SK-N-SH (cell line): ENCODE measurements at regions not wholly inside any gene's neighbourhood (a gene's known extent, or its start where the extent isn't known, plus 50 kb on each side); places are given as distances from the start of the nearest gene placed in this dataset.

Experiments
- CTCF ChIA-PET: fragments of 300-600, 350-600 bp; formaldehyde crosslinking; extraction: SDS; loops from one replicate; lab custom pipeline; 2021; lab: Yijun Ruan, JAX
- POLR2A ChIA-PET: fragments of 350-600 bp; sonication (Branson Sonifier 250); formaldehyde crosslinking; extraction: SDS; loops from one replicate; lab custom pipeline; 2020; ENCODE audit warnings: antibody characterized with exemption, inconsistent platforms; lab: Yijun Ruan, JAX
- DNase-seq: peaks from one replicate; pipeline ENCODE4 v3.0.0; 2012
- H2AFZ ChIP-seq: fragments of 200-600 bp; sonication (generic); 2 replicates; pipeline ENCODE4 v1.8.1; 2016; ENCODE audit warnings: antibody characterized with exemption, mild to moderate bottlenecking, low read depth
- H3F3A ChIP-seq: fragments of 200-600 bp; sonication (generic); replicated peaks from 2 replicates; pipeline ENCODE3; 2016; ENCODE audit warnings: antibody characterized with exemption, mild to moderate bottlenecking; ENCODE audit not compliant: insufficient read depth
- H3K27ac ChIP-seq, 2 experiments: fragments of 200-500 bp in 1 of 2; fragments of 200-600 bp in 1 of 2; sonication (Bioruptor generic) in 1 of 2; sonication (generic), shearing (Covaris generic) in 1 of 2; 2 replicates each; pipeline versions ENCODE4 v1.5.1 to v1.6.1; 2014 to 2016; ENCODE audit warnings: low read depth in 2 of 2, inconsistent platforms in 1 of 2, low read length in 1 of 2, mild to moderate bottlenecking in 1 of 2, mixed read lengths in 1 of 2
- H3K27me3 ChIP-seq: fragments of 200-600 bp; sonication (generic), shearing (Covaris generic); 2 replicates; pipeline ENCODE4 v1.6.1; 2016; ENCODE audit warnings: mixed run types; ENCODE audit not compliant: insufficient read depth
- H3K36me3 ChIP-seq, 2 experiments: fragments of 200-500 bp in 1 of 2; fragments of 200-600 bp in 1 of 2; sonication (Bioruptor generic) in 1 of 2; sonication (generic) in 1 of 2; replicated peaks in 1 of 2; 2 replicates each; pipeline versions ENCODE3 to v1.5.1; 2014 to 2016; ENCODE audit warnings: low read length in 1 of 2, mild to moderate bottlenecking in 1 of 2; ENCODE audit not compliant: insufficient read depth in 2 of 2, control insufficient read depth in 1 of 2
- H3K4me1 ChIP-seq, 2 experiments: fragments of 200-500 bp in 1 of 2; fragments of 200-600 bp in 1 of 2; sonication (Bioruptor generic) in 1 of 2; sonication (generic), shearing (Covaris generic) in 1 of 2; 2 replicates each; pipeline versions ENCODE4 v1.5.1 to v1.6.1; 2014 to 2016; ENCODE audit warnings: low read depth in 1 of 2, low read length in 1 of 2, mixed run types in 1 of 2; ENCODE audit not compliant: insufficient read depth in 2 of 2, control insufficient read depth in 1 of 2
- H3K4me2 ChIP-seq: fragments of 200-600 bp; sonication (generic), shearing (Covaris generic); 2 replicates; pipeline ENCODE4 v1.6.1; 2017; ENCODE audit warnings: mixed run types
- H3K4me3 ChIP-seq, 2 experiments: fragments of 200-500 bp in 1 of 2; fragments of 200-600 bp in 1 of 2; sonication (Bioruptor generic) in 1 of 2; sonication (generic), shearing (Covaris generic) in 1 of 2; 2 replicates each; pipeline versions ENCODE4 v1.5.1 to v1.8.1; 2014 to 2016; ENCODE audit warnings: low read depth in 2 of 2, inconsistent platforms in 1 of 2, low read length in 1 of 2, mild to moderate bottlenecking in 1 of 2, mixed read lengths in 1 of 2, moderate library complexity in 1 of 2
- H3K79me2 ChIP-seq: fragments of 200-600 bp; sonication (generic); 2 replicates; pipeline ENCODE4 v1.8.1; 2017; ENCODE audit warnings: mild to moderate bottlenecking; ENCODE audit not compliant: insufficient read depth
- H3K9ac ChIP-seq: fragments of 200-600 bp; sonication (generic); 2 replicates; pipeline ENCODE4 v1.6.1; 2017; ENCODE audit warnings: mixed run types
- H3K9me2 ChIP-seq: fragments of 200-600 bp; sonication (generic); 2 replicates; pipeline ENCODE4 v1.6.1; 2017; ENCODE audit warnings: mixed run types
- H3K9me3 ChIP-seq: fragments of 200-600 bp; sonication (generic); 2 replicates; pipeline ENCODE4 v1.6.1; 2017; ENCODE audit warnings: mixed run types, mild to moderate bottlenecking, moderate library complexity
- H4K20me1 ChIP-seq: fragments of 200-600 bp; sonication (generic); 2 replicates; pipeline ENCODE4 v1.6.1; 2017; ENCODE audit warnings: mild to moderate bottlenecking, mixed run types; ENCODE audit not compliant: insufficient read depth
- EZH2phosphoT487 ChIP-seq: fragments of 200-600 bp; sonication (generic); IDR thresholded peaks from 2 replicates; pipeline ENCODE4 v1.6.1; 2017; ENCODE audit warnings: low read depth, mixed run types, mild to moderate bottlenecking, antibody characterized with exemption, moderate library complexity, borderline replicate concordance
- FOSL2 ChIP-seq: IDR thresholded peaks from 2 replicates; pipeline ENCODE4 v1.4.0; 2012; ENCODE audit warnings: low read depth, mild to moderate bottlenecking, moderate library complexity, borderline replicate concordance
- FOXJ3 ChIP-seq: sonication (generic); formaldehyde crosslinking; IDR thresholded peaks from 2 replicates; pipeline ENCODE4 v1.5.1; 2020; ENCODE audit warnings: mild to moderate bottlenecking, missing genetic modification reagents
- JUND ChIP-seq: IDR thresholded peaks from 2 replicates; pipeline ENCODE4 v1.4.0; 2012
- MEF2A ChIP-seq: IDR thresholded peaks from 2 replicates; pipeline ENCODE4 v1.4.0; 2012; ENCODE audit warnings: low read depth, borderline replicate concordance
- NFIC ChIP-seq: IDR thresholded peaks from 2 replicates; pipeline ENCODE4 v1.4.0; 2012; ENCODE audit warnings: borderline replicate concordance
- NRF1 ChIP-seq: IDR thresholded peaks from 2 replicates; pipeline ENCODE4 v1.6.1; 2012; ENCODE audit warnings: low read depth, mild to moderate bottlenecking, low read length
- RXRA ChIP-seq: IDR thresholded peaks from 2 replicates; pipeline ENCODE4 v1.4.0; 2012; ENCODE audit warnings: low read depth, mild to moderate bottlenecking, borderline replicate concordance
- SIN3A ChIP-seq: IDR thresholded peaks from 2 replicates; pipeline ENCODE4 v1.6.1; 2012; ENCODE audit warnings: low read depth, mild to moderate bottlenecking, low read length, moderate library complexity, borderline replicate concordance
- SMC3 ChIP-seq: IDR thresholded peaks from 2 replicates; pipeline ENCODE4 v1.6.1; 2012; ENCODE audit warnings: low read depth, low read length, improper control_type of control experiment
- YY1 ChIP-seq: IDR thresholded peaks from 2 replicates; pipeline ENCODE4 v1.4.0; 2012; ENCODE audit warnings: low read depth, mild to moderate bottlenecking
- WGBS: methylation state at CpG from one replicate; pipeline ENCODE4 v1.1.6; 2017; ENCODE audit warnings: low lambda C conversion rate; 5-methylcytosine and 5-hydroxymethylcytosine counted together
- TF ChIP-seq, protein P1 (sequence below): fragments of 150-350 bp; IDR thresholded peaks from 2 replicates; pipeline ENCODE4 v1.6.1; 2017; ENCODE audit warnings: antibody characterized with exemption, low read length, low read depth, borderline replicate concordance
- TF ChIP-seq, protein P2 (sequence below): IDR thresholded peaks from 2 replicates; pipeline ENCODE4 v1.4.0; 2012; ENCODE audit warnings: low read depth, borderline replicate concordance
- TF ChIP-seq, protein P3 (sequence below): fragments of 200-600 bp; sonication (generic); IDR thresholded peaks from 2 replicates; pipeline ENCODE4 v1.6.1; 2017; ENCODE audit warnings: antibody characterized with exemption, mild to moderate bottlenecking, moderate library complexity
- TF ChIP-seq, protein P4 (sequence below): IDR thresholded peaks from 2 replicates; pipeline ENCODE4 v1.6.1; 2012; ENCODE audit warnings: mild to moderate bottlenecking, low read depth, low read length, moderate library complexity
- TF ChIP-seq, protein P5 (sequence below): fragments of 150-350 bp; IDR thresholded peaks from 2 replicates; pipeline ENCODE4 v1.6.1; 2016; ENCODE audit warnings: mild to moderate bottlenecking, low read depth, low read length
- TF ChIP-seq, protein P6 (sequence below): IDR thresholded peaks from 2 replicates; pipeline ENCODE4 v1.4.0; 2012; ENCODE audit warnings: low read depth, borderline replicate concordance

DNA sequence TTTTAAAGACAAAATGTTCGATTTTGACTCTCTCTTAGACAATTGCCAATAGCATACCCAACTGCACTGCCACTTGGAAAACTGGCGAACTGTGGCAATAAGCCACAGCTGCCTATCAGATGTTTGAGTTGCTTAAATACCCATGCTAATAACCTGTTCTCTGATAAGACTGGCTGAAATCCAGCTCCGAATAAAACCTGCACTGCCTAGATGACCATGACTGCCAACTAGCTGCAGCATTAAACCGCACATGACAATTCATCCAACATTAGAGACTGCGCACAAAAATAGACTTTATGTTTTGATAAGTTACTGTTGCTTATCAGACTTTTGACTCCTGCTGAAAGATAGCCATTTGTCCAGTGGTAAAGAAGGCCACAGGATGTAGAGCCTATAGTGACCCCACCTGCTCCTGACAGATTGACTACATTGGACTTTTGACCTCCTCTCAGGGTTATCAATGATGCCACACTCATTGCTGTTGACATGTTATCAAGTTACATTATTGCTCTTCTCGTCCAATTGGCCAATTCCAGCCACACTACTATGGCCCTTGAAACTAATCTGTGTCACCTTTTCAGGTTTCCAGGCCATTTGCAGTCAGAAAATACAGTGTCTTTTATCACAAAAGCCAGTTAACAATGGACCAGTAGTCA is 299.0 kb downstream of the HGF start:
- Histone ChIP-seq H3K9me3 (no peaks in the 10 kb centered on the region), H3K36me3 (no peaks in the 10 kb centered on the region), H4K20me1 (no peaks in the 10 kb centered on the region), H3K79me2 (no peaks in the 10 kb centered on the region), H3K9ac (no peak overlapping the region), H3K27ac (no peak overlapping the region), H3K9me2 (no peaks in the 10 kb centered on the region), H3K27me3 (no peaks in the 10 kb centered on the region), H2AFZ (no peak overlapping the region), H3F3A (no peaks in the 10 kb centered on the region), H3K4me1 (peaks cover 0 to 10% of the 10 kb centered on the region in 2 experiments; a peak in 2 of 4 replicates), H3K4me2 (no peak overlapping the region), H3K4me3 (no peak overlapping the region)
- 69% methylated on average over 6 of the region's 6 CpGs for WGBS
- TF ChIP-seq, protein P1, sequence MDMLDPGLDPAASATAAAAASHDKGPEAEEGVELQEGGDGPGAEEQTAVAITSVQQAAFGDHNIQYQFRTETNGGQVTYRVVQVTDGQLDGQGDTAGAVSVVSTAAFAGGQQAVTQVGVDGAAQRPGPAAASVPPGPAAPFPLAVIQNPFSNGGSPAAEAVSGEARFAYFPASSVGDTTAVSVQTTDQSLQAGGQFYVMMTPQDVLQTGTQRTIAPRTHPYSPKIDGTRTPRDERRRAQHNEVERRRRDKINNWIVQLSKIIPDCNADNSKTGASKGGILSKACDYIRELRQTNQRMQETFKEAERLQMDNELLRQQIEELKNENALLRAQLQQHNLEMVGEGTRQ, result no peak
- no peak for TF ChIP-seq YY1
- no peak for TF ChIP-seq SMC3
- TF ChIP-seq, protein P2, sequence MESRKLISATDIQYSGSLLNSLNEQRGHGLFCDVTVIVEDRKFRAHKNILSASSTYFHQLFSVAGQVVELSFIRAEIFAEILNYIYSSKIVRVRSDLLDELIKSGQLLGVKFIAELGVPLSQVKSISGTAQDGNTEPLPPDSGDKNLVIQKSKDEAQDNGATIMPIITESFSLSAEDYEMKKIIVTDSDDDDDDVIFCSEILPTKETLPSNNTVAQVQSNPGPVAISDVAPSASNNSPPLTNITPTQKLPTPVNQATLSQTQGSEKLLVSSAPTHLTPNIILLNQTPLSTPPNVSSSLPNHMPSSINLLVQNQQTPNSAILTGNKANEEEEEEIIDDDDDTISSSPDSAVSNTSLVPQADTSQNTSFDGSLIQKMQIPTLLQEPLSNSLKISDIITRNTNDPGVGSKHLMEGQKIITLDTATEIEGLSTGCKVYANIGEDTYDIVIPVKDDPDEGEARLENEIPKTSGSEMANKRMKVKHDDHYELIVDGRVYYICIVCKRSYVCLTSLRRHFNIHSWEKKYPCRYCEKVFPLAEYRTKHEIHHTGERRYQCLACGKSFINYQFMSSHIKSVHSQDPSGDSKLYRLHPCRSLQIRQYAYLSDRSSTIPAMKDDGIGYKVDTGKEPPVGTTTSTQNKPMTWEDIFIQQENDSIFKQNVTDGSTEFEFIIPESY, result no peak
- no peak for TF ChIP-seq NFIC
- no peak for TF ChIP-seq JUND
- no peak for TF ChIP-seq FOSL2
- no peak for TF ChIP-seq RXRA
- TF ChIP-seq MEF2A, result no peak
- no peak for TF ChIP-seq SIN3A
- no peak for TF ChIP-seq FOXJ3 (CRISPR knock-in tag)
- no peak for TF ChIP-seq EZH2phosphoT487
- TF ChIP-seq, protein P3, sequence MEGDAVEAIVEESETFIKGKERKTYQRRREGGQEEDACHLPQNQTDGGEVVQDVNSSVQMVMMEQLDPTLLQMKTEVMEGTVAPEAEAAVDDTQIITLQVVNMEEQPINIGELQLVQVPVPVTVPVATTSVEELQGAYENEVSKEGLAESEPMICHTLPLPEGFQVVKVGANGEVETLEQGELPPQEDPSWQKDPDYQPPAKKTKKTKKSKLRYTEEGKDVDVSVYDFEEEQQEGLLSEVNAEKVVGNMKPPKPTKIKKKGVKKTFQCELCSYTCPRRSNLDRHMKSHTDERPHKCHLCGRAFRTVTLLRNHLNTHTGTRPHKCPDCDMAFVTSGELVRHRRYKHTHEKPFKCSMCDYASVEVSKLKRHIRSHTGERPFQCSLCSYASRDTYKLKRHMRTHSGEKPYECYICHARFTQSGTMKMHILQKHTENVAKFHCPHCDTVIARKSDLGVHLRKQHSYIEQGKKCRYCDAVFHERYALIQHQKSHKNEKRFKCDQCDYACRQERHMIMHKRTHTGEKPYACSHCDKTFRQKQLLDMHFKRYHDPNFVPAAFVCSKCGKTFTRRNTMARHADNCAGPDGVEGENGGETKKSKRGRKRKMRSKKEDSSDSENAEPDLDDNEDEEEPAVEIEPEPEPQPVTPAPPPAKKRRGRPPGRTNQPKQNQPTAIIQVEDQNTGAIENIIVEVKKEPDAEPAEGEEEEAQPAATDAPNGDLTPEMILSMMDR, result no peak
- TF ChIP-seq NRF1, result no peak
- TF ChIP-seq, protein P4, sequence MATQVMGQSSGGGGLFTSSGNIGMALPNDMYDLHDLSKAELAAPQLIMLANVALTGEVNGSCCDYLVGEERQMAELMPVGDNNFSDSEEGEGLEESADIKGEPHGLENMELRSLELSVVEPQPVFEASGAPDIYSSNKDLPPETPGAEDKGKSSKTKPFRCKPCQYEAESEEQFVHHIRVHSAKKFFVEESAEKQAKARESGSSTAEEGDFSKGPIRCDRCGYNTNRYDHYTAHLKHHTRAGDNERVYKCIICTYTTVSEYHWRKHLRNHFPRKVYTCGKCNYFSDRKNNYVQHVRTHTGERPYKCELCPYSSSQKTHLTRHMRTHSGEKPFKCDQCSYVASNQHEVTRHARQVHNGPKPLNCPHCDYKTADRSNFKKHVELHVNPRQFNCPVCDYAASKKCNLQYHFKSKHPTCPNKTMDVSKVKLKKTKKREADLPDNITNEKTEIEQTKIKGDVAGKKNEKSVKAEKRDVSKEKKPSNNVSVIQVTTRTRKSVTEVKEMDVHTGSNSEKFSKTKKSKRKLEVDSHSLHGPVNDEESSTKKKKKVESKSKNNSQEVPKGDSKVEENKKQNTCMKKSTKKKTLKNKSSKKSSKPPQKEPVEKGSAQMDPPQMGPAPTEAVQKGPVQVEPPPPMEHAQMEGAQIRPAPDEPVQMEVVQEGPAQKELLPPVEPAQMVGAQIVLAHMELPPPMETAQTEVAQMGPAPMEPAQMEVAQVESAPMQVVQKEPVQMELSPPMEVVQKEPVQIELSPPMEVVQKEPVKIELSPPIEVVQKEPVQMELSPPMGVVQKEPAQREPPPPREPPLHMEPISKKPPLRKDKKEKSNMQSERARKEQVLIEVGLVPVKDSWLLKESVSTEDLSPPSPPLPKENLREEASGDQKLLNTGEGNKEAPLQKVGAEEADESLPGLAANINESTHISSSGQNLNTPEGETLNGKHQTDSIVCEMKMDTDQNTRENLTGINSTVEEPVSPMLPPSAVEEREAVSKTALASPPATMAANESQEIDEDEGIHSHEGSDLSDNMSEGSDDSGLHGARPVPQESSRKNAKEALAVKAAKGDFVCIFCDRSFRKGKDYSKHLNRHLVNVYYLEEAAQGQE, result no peak
- TF ChIP-seq, protein P5, sequence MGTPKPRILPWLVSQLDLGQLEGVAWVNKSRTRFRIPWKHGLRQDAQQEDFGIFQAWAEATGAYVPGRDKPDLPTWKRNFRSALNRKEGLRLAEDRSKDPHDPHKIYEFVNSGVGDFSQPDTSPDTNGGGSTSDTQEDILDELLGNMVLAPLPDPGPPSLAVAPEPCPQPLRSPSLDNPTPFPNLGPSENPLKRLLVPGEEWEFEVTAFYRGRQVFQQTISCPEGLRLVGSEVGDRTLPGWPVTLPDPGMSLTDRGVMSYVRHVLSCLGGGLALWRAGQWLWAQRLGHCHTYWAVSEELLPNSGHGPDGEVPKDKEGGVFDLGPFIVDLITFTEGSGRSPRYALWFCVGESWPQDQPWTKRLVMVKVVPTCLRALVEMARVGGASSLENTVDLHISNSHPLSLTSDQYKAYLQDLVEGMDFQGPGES, result no peak
- TF ChIP-seq, protein P6, sequence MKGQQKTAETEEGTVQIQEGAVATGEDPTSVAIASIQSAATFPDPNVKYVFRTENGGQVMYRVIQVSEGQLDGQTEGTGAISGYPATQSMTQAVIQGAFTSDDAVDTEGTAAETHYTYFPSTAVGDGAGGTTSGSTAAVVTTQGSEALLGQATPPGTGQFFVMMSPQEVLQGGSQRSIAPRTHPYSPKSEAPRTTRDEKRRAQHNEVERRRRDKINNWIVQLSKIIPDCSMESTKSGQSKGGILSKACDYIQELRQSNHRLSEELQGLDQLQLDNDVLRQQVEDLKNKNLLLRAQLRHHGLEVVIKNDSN, result no peak
- POLR2A ChIA-PET, result interaction anchor here (1.2 kb wide), 1 partner anchor 551 kb away, joined by 3 read pairs; no protein-coding TSS in a partner anchor
- no peak for DNase-seq
- CTCF ChIA-PET, result interaction anchor here (0.6 to 5.3 kb wide), 76 partner anchors 10 to 1410 kb away, joined by 3 to 105 read pairs (median 4); partner anchors contain the start of gene SEMA3C
